HG02588 (cell line): ENCODE measurements at regions not wholly inside any gene's neighbourhood (a gene's known extent, or its start where the extent isn't known, plus 50 kb on each side); places are given as distances from the start of the nearest gene placed in this dataset.

Experiments
- ATAC-seq: cut with Tn5 transposase; IDR thresholded peaks from one replicate; pipeline ENCODE4 v1.9.1; 2021; ENCODE audit warnings: mild to moderate bottlenecking, moderate library complexity; ENCODE audit not compliant: unreplicated experiment

DNA sequence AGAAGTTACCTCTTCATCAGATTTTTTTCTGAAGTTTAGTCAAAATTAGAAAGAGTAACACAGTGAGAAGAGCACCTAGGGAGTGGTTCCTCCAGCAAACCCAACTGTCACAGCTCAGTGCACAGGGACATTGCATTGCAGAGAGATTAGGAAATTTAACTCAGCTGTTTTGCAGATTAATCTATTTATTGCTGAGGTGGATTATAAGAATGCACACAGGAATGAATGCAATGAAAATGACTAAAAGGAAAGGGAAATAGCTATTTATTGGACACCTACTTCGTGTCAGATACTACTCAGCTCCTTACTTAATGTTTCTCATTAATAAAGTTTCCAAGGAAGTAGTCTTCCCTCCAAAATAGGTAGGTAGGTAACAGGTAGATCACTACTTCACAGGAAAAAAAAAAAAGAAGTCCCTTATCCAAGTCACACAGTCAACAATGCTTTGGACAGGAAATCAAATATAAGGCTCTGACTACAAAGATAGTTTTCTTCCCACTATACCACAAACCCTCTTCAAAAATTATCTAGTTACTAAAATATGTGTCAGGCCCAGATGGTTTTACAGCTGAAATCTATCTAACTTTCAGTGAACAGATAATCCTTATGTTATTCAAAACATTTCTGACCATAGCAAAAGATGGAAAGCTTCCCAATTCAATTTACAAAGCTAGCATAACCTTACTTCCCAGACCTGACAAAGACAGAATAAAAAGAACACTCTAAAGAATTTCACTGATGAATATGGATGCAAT lies 442.2 kb upstream of the MPDZ start:
- ATAC-seq = no peak

GRCh38 chr9:13719981-13720676 lies 440.6 kb upstream of the MPDZ start:
- ATAC-seq = no peak

GRCh38 chr9:13719446-13719845 lies 440.0 kb upstream of the MPDZ start:
- ATAC-seq = no peak

- no peak for ATAC-seq
Observed at GRCh38 chr9:13718539-13718938, 439.0 kb upstream of the MPDZ start.

- no peak for ATAC-seq
Observed at GRCh38 chr9:13718086-13718485, 438.6 kb upstream of the MPDZ start.

DNA sequence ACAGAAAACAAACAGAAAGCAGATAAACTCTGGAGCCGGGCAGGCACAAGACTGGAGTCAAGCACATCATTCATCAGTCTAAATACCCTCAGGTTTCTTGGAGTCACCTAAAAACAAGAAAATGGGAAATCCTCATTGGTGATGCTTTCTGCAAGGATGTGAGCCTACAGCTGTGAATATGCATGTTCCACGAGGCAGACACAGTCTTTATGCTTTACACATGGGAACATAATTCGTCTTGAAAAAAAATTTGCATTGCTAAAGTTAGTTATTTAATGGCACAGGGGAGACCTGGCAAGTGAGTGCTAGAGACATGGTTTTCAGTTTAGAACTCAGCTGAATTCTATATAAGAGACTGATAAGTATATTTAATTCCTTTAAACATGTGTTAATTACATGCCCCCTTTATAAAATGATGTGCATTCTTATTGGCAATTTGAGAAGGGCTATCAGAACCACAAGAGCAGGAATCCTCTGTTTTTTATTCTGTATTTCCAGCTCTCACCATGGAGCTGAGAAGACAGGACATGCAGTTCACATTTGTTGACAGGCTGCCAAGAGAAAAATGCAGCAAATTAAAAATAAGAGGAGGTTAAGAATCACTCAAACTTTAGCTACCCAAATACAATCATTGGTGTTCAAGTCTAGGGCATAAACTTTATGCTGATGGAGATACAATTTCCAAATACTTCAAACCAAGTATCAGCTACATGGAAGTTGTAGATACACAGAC lies 438.0 kb upstream of the MPDZ start:
- ATAC-seq = no peak

DNA sequence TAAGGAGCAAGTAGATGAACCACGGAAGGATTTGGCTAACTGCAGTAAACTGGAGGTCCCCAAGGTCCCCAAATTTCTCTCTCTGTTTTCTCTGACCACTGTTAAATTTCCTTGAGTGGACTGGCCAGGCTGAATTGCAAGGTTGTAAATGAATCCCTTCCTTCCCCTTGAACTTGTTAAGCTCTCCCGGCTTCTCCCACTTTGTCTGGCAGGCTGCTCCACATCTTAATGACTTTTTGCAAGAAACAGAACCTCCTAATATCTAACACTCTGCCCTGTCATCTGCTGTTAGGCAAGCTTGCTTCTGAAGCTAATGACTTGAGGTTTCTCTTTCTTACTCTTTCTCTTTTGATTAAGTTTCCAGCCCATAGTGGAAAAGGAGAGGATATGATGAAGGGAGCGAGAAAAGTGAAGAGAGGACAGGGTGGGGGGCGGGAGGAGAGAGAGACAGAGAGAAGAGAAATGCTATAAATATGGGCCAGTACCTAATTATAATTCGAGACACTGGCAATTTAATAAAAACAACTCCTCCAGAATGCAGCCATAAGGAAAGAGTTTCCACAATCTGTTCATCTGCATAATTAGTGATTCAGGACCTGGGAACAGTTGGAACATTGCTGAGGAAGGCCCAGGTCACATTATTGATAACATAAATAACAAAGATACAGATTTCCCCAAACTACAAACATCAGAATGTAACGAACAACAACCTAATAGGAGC lies 437.3 kb upstream of the MPDZ start:
- ATAC-seq = no peak

DNA sequence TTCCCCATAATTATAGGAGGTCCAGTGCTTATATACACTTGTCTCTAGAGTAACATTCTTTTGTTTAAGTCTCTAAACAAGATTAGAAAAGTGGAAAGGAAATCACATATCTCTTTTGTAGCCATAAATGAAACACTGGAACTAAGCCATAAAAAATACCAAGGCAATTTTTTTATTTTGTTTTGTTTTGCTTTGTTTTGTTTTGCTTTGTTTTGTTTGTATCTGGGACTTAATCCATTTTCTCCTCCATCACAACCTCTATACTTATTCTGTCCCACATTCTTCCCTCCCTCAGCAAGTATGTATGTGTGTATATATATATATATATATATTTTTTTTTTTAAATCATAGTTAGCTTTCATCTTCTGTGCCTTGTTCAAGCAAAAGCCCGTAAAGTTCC lies 436.6 kb upstream of the MPDZ start:
- ATAC-seq = no peak

DNA sequence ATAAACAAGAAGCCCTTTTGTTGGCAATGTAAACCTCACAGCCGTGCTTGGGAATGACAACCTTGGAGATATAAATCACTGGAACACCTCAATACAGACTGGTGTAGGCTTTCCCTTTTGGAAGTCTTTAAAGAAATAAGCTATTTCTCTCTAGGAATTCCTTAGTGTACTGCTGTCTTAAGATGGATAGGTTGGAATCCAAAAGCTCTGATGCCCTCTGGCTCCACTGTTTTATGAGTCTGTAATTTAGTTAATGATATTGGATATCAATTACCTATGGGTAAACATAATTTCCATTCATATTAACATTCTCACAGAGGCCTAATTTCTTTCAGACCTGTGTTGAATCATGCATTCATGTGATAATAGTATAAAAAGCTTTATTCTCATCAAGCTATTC lies 435.9 kb upstream of the MPDZ start:
- no peak for ATAC-seq

- no peak for ATAC-seq
Observed at GRCh38 chr9:13707612-13708576, 428.4 kb upstream of the MPDZ start.

- no peak for ATAC-seq
Observed at GRCh38 chr9:13705918-13706317, 426.4 kb upstream of the MPDZ start.

DNA sequence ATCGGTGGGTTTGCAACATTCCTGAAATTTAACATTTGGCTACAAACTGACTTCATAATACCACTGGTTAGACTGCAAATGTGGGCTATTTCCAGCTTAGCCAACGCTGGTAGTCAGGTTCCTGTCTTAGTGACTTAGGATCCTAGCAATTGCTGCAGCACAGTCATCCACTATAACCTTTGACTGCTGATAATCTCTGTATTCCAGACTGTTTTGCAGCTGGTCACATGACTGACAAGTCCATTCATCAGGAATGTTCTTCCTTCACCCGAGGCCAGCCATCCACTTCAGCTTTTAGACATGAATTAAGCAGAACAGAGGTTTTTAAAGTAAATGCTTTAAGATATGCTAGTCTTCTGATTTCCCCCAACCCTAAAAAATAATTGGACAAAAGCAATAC lies 425.9 kb upstream of the MPDZ start:
- ATAC-seq = no peak

DNA sequence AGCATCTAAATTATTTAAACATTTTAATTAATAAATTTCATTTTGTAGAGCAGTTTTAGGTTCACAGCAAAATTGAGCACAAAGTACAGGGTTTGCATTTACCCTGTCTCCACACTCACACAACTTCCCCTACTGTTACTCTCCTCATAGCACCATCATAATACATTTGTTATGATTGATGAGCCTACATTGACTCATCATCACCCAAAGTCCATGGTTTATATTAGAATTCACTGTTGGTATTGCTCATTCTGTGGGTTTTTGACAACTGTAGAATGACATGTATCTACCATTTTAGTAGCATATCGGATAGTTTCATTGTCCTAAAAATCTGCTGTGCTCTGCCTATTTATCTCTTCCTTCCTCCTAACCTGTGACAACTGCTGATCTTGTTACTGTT lies 411.1 kb upstream of the MPDZ start:
- no peak for ATAC-seq

- no peak for ATAC-seq
Observed at GRCh38 chr9:13689925-13690324, 410.4 kb upstream of the MPDZ start.

- no peak for ATAC-seq
Observed at GRCh38 chr9:13688990-13689600, 409.6 kb upstream of the MPDZ start.

- no peak for ATAC-seq
Observed at GRCh38 chr9:13688223-13688989, 408.9 kb upstream of the MPDZ start.

GRCh38 chr9:13684656-13685055 lies 405.2 kb upstream of the MPDZ start:
- ATAC-seq = no peak

DNA sequence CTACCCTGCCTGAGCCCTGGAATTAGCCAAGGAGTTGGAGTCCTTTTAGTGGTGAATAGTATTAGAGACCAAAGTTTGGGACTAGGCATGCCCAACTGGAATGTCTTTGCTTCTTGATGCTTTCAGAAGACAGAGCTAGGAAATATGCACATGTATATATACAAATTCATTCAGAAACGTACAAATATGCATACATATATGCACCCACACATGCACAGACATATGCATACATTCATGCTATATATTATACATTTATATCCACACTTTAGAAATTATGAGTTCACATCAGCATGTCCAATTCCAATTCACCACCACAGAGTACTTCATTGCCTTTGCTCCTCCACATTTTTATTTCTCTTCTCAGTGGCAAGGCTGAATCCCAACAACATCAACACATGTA lies 398.3 kb upstream of the MPDZ start:
- no peak for ATAC-seq

DNA sequence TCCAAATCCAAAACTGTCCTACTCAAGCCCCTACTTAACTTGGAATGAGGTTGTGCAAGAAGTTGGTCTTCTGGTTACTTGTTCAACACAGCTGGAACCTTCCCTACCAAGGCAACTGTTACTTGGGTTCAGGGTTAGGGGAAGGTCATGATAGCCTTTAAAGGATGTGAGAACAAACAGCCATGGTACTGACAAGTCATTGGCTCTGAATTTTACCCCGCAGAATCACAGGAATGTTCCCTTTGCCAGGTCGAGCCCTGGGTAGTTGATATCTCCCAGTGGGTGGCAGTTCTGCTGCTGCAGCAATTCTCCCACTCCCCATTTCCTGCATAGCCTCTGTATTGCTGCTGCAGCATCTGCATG lies 396.1 kb upstream of the MPDZ start:
- ATAC-seq = no peak
